Calu3 (cell line): ENCODE measurements at regions not wholly inside any gene's neighbourhood (a gene's known extent, or its start where the extent isn't known, plus 50 kb on each side); places are given as distances from the start of the nearest gene placed in this dataset.
A peak's percentile ranks its signal among the peaks of the same experiment; 100 is the strongest.

Experiments
- BruUV-seq: library from RNA; stranded (reverse); fragments of 400-500 nt; replicated peaks from 2 replicates; lab custom pipeline; 2021; lab: Mats Ljungman, UMichigan
- CTCF ChIA-PET: fragments of 300-600 bp; sonication (Branson Sonifier 250); formaldehyde crosslinking; loops from one replicate; lab custom pipeline; 2022; ENCODE audit warnings: antibody characterized with exemption; lab: Charles Lee
- DNase-seq: peaks from one replicate; pipeline ENCODE4 v3.0.0; 2022
- H3K27ac Mint-ChIP-seq: one replicate; pipeline ENCODE4 v1.8.0; 2022; ENCODE audit warnings: mixed read lengths; ENCODE audit not compliant: unreplicated experiment
- H3K27me3 Mint-ChIP-seq: one replicate; pipeline ENCODE4 v1.8.0; 2022; ENCODE audit warnings: mixed read lengths; ENCODE audit not compliant: unreplicated experiment
- H3K36me3 Mint-ChIP-seq: one replicate; pipeline ENCODE4 v1.8.0; 2022; ENCODE audit warnings: mild to moderate bottlenecking, moderate library complexity, mixed read lengths; ENCODE audit not compliant: insufficient read depth, unreplicated experiment
- H3K4me1 Mint-ChIP-seq: one replicate; pipeline ENCODE4 v1.8.0; 2022; ENCODE audit warnings: mild to moderate bottlenecking, low read depth, mixed read lengths; ENCODE audit not compliant: unreplicated experiment
- H3K4me3 Mint-ChIP-seq: one replicate; pipeline ENCODE4 v1.8.0; 2022; ENCODE audit warnings: mild to moderate bottlenecking, low read depth, moderate library complexity, mixed read lengths; ENCODE audit not compliant: unreplicated experiment
- H3K9me3 Mint-ChIP-seq: one replicate; pipeline ENCODE4 v1.8.0; 2022; ENCODE audit warnings: low read depth, mixed read lengths; ENCODE audit not compliant: unreplicated experiment
- CTCF ChIP-seq: fragments of 200-600 bp; IDR thresholded peaks from one replicate; pipeline ENCODE4 v1.8.0; 2022; ENCODE audit warnings: antibody characterized with exemption; ENCODE audit not compliant: unreplicated experiment
- intact Hi-C: fragments of 100-400 bp; cut with micrococcal nuclease; formaldehyde crosslinking; loops from one replicate; pipeline ENCODE4 v1.10.0; 2022; ENCODE audit not compliant: unreplicated experiment

- Mint-ChIP-seq H3K9me3 (no peaks in the 10 kb centered on the region), H3K36me3 (no peaks in the 10 kb centered on the region), H3K4me1 (no peaks in the 10 kb centered on the region), H3K27me3 (no peaks in the 10 kb centered on the region), H3K27ac (no peak overlapping the region), H3K4me3 (no peak overlapping the region)
- CTCF ChIA-PET: no interaction called here
- BruUV-seq: no TSS peak
- no peak for DNase-seq
- intact Hi-C loops: no loop called here
- no peak for TF ChIP-seq CTCF
These were observed 473.6 kb upstream of the ZP4 start for GRCh38 chr1:238364214-238364892.

GRCh38 chr1:238360474-238360873, 469.8 kb upstream of the ZP4 start:
- BruUV-seq: no TSS peak
- H3K9me3 Mint-ChIP-seq: no peaks in the 10 kb centered on the region
- DNase-seq: no peak
- CTCF ChIA-PET: no interaction called here
- H3K27me3 Mint-ChIP-seq: no peaks in the 10 kb centered on the region
- no peak overlapping the region for H3K27ac Mint-ChIP-seq
- H3K4me1 Mint-ChIP-seq: no peaks in the 10 kb centered on the region
- no peak overlapping the region for H3K4me3 Mint-ChIP-seq
- TF ChIP-seq CTCF: no peak
- no peaks in the 10 kb centered on the region for H3K36me3 Mint-ChIP-seq
- intact Hi-C loops: no loop called here

GRCh38 chr1:238350471-238350870, 459.7 kb upstream of the ZP4 start:
- DNase-seq: no peak
- intact Hi-C loops: no loop called here
- Mint-ChIP-seq H3K36me3 (no peaks in the 10 kb centered on the region), H3K27ac (no peak overlapping the region), H3K4me1 (peaks cover 12% of the 10 kb centered on the region), H3K27me3 (no peaks in the 10 kb centered on the region), H3K9me3 (peaks cover 9% of the 10 kb centered on the region), H3K4me3 (no peak overlapping the region)
- no peak for TF ChIP-seq CTCF
- BruUV-seq: no TSS peak
- CTCF ChIA-PET: no interaction called here

- CTCF ChIA-PET: no interaction called here
- H3K36me3 Mint-ChIP-seq: no peaks in the 10 kb centered on the region
- H3K27me3 Mint-ChIP-seq: no peaks in the 10 kb centered on the region
- peaks cover 8% of the 10 kb centered on the region for H3K9me3 Mint-ChIP-seq
- peak overlapping the region; percentile 9 for H3K27ac Mint-ChIP-seq
- no TSS peak for BruUV-seq
- intact Hi-C loops: loop anchor here (10.0 kb wide), 1 partner anchor 482 kb away; no protein-coding TSS in a partner anchor
- no peak overlapping the region for H3K4me3 Mint-ChIP-seq
- no peak for TF ChIP-seq CTCF
- peaks cover 19% of the 10 kb centered on the region for H3K4me1 Mint-ChIP-seq
- DNase-seq: no peak
These were observed 455.6 kb upstream of the ZP4 start for GRCh38 chr1:238346340-238346739.
